H1 (cell line): ENCODE measurements at regions not wholly inside any gene's neighbourhood (a gene's known extent, or its start where the extent isn't known, plus 50 kb on each side); places are given as distances from the start of the nearest gene placed in this dataset.

Source experiments
- CTCF ChIA-PET: fragments of 300-600 bp; sonication (Branson Sonifier 250); formaldehyde crosslinking; loops from one replicate; lab custom pipeline; 2021; ENCODE audit not compliant: partially characterized antibody; lab: Charles Lee
- POLR2A ChIA-PET: fragments of 300-600 bp; sonication (Branson Sonifier 250); formaldehyde crosslinking; loops from one replicate; lab custom pipeline; 2021; ENCODE audit warnings: inconsistent platforms; ENCODE audit not compliant: partially characterized antibody; lab: Charles Lee
- DNase-seq, 2 experiments: peaks; one replicate each; pipeline versions ENCODE4 v3.0.0 to v3.0.0-alpha.2; 2010 to 2022; ENCODE audit warnings: low spot score in 2 of 2, low read depth in 1 of 2, mixed read lengths in 1 of 2
- FAIRE-seq: peaks from 2 replicates; lab custom pipeline; 2011; peaks lifted over from hg19 to GRCh38; lab: Jason Lieb, UNC
- H2AFZ ChIP-seq: 2 replicates; pipeline ENCODE4 v1.8.1; 2012; ENCODE audit warnings: low read length, inconsistent platforms
- H2AK5ac ChIP-seq: 2 replicates; pipeline ENCODE4 v1.6.1; 2013; ENCODE audit warnings: low read depth, low read length
- H2BK120ac ChIP-seq: replicated peaks from 2 replicates; pipeline ENCODE3; 2013; ENCODE audit warnings: low read depth, low read length, inconsistent platforms
- H2BK12ac ChIP-seq: 2 replicates; pipeline ENCODE4 v1.6.1; 2013; ENCODE audit warnings: low read depth, low read length
- H2BK15ac ChIP-seq: 2 replicates; pipeline ENCODE4 v1.6.1; 2013; ENCODE audit warnings: low read length
- H2BK20ac ChIP-seq: 2 replicates; pipeline ENCODE4 v1.6.1; 2013; ENCODE audit warnings: low read length
- H2BK5ac ChIP-seq: 2 replicates; pipeline ENCODE4 v1.6.1; 2013; ENCODE audit warnings: low read depth, low read length
- H3K14ac ChIP-seq: 2 replicates; pipeline ENCODE4 v1.6.1; 2013; ENCODE audit warnings: inconsistent platforms; ENCODE audit not compliant: insufficient read length
- H3K18ac ChIP-seq: 2 replicates; pipeline ENCODE4 v1.6.1; 2013; ENCODE audit warnings: low read length; ENCODE audit errors: extremely low read depth
- H3K23ac ChIP-seq: 2 replicates; pipeline ENCODE4 v1.6.1; 2013; ENCODE audit warnings: inconsistent platforms; ENCODE audit not compliant: insufficient read length
- H3K23me2 ChIP-seq: 2 replicates; pipeline ENCODE4 v1.6.1; 2013; ENCODE audit warnings: low read depth, low read length
- H3K27ac ChIP-seq: 2 replicates; pipeline ENCODE4 v1.6.1; 2011; ENCODE audit warnings: low read depth, low read length, inconsistent platforms
- H3K27me3 ChIP-seq, 4 experiments: replicated peaks in 1 of 4; 1 replicate in 1 of 4; 2 replicates in 3 of 4; pipeline versions ENCODE4 v1.6.1 to v1.8.1; 2011 to 2013; ENCODE audit warnings: low read length in 3 of 4, mild to moderate bottlenecking in 3 of 4, inconsistent platforms in 2 of 4, mixed read lengths in 2 of 4, moderate library complexity in 1 of 4; ENCODE audit not compliant: control insufficient read depth in 3 of 4, insufficient read depth in 3 of 4; ENCODE audit errors: extremely low read depth in 1 of 4
- H3K36me3 ChIP-seq, 4 experiments: 2 replicates each; pipeline versions ENCODE4 v1.6.1 to v1.8.1; 2011 to 2013; ENCODE audit warnings: mild to moderate bottlenecking in 4 of 4, low read length in 3 of 4, moderate library complexity in 2 of 4, control low read depth in 1 of 4, inconsistent platforms in 1 of 4; ENCODE audit not compliant: insufficient read depth in 4 of 4, control insufficient read depth in 2 of 4
- H3K4ac ChIP-seq: replicated peaks from 2 replicates; pipeline ENCODE3; 2013; ENCODE audit warnings: low read length, low read depth, mixed read lengths, inconsistent platforms; ENCODE audit not compliant: insufficient read length
- H3K4me1 ChIP-seq, 4 experiments: replicated peaks in 1 of 4; 1 replicate in 1 of 4; 2 replicates in 3 of 4; pipeline versions ENCODE4 v1.6.1 to v1.8.1; 2011 to 2013; ENCODE audit warnings: low read length in 3 of 4, inconsistent platforms in 2 of 4, mixed read lengths in 1 of 4; ENCODE audit not compliant: insufficient read depth in 4 of 4, control insufficient read depth in 3 of 4
- H3K4me2 ChIP-seq, 2 experiments: 2 replicates each; pipeline versions ENCODE4 v1.6.1 to v1.8.1; 2011 to 2013; ENCODE audit warnings: low read depth in 2 of 2, low read length in 2 of 2, control low read depth in 1 of 2, inconsistent platforms in 1 of 2, mild to moderate bottlenecking in 1 of 2; ENCODE audit not compliant: insufficient read depth in 1 of 2
- H3K4me3 ChIP-seq, 4 experiments: fragments of 200-600, 300-600 bp in 1 of 4; sonication (generic), shearing (Covaris generic), sonication (Bioruptor Twin) in 1 of 4; 2 replicates each; pipeline versions ENCODE4 v1.5.1 to v1.8.1; 2011 to 2016; ENCODE audit warnings: low read length in 4 of 4, low read depth in 3 of 4, control low read depth in 2 of 4, inconsistent platforms in 2 of 4, mild to moderate bottlenecking in 2 of 4, mixed read lengths in 1 of 4, moderate library complexity in 1 of 4; ENCODE audit not compliant: insufficient read depth in 2 of 4; ENCODE audit errors: extremely low read depth in 1 of 4
- H3K56ac ChIP-seq: replicated peaks from 2 replicates; pipeline ENCODE3; 2013; ENCODE audit warnings: low read depth, mild to moderate bottlenecking, mixed read lengths, low read length, inconsistent platforms; ENCODE audit not compliant: insufficient read length
- H3K79me1 ChIP-seq: 2 replicates; pipeline ENCODE4 v1.6.1; 2013; ENCODE audit warnings: low read depth, low read length, control low read depth
- H3K79me2 ChIP-seq, 2 experiments: 2 replicates each; pipeline versions ENCODE4 v1.6.1 to v1.8.1; 2012 to 2013; ENCODE audit warnings: low read length in 2 of 2, mild to moderate bottlenecking in 2 of 2, inconsistent platforms in 1 of 2; ENCODE audit not compliant: insufficient read depth in 2 of 2, control insufficient read depth in 1 of 2
- H3K9ac ChIP-seq, 4 experiments: replicated peaks in 1 of 4; 1 replicate in 1 of 4; 2 replicates in 3 of 4; pipeline versions ENCODE4 v1.6.1 to v1.8.1; 2011 to 2013; ENCODE audit warnings: low read depth in 3 of 4, low read length in 3 of 4, control low read depth in 2 of 4, mild to moderate bottlenecking in 2 of 4, moderate library complexity in 2 of 4, inconsistent platforms in 1 of 4; ENCODE audit errors: extremely low read depth in 1 of 4
- H3K9me3 ChIP-seq, 2 experiments: 2 replicates each; pipeline versions ENCODE4 v1.6.1 to v1.8.1; 2012 to 2013; ENCODE audit warnings: mild to moderate bottlenecking in 2 of 2, moderate library complexity in 2 of 2, control low read depth in 1 of 2, inconsistent platforms in 1 of 2, low read depth in 1 of 2, low read length in 1 of 2, mixed read lengths in 1 of 2; ENCODE audit not compliant: insufficient read depth in 2 of 2
- H4K20me1 ChIP-seq, 2 experiments: replicated peaks in 1 of 2; 2 replicates each; pipeline versions ENCODE3 to v1.8.1; 2011 to 2013; ENCODE audit warnings: inconsistent platforms in 2 of 2, low read length in 2 of 2, mild to moderate bottlenecking in 1 of 2; ENCODE audit not compliant: insufficient read depth in 2 of 2, control insufficient read depth in 1 of 2
- H4K5ac ChIP-seq: 2 replicates; pipeline ENCODE4 v1.6.1; 2013; ENCODE audit warnings: low read length, low read depth, mixed read lengths, inconsistent platforms; ENCODE audit not compliant: insufficient read length
- H4K8ac ChIP-seq: 2 replicates; pipeline ENCODE4 v1.8.0; 2013; ENCODE audit warnings: mild to moderate bottlenecking, moderate library complexity, low read length, inconsistent platforms; ENCODE audit not compliant: insufficient read depth; ENCODE audit errors: extremely low read depth
- H4K91ac ChIP-seq: replicated peaks from 2 replicates; pipeline ENCODE3; 2013; ENCODE audit warnings: low read length, mixed read lengths, inconsistent platforms; ENCODE audit not compliant: insufficient read length
- JUND ChIP-seq: IDR thresholded peaks from 2 replicates; pipeline ENCODE4 v1.6.1; 2011; ENCODE audit warnings: mild to moderate bottlenecking, improper control_type of control experiment, low read length
- KDM1A ChIP-seq: fragments of 200-600, 300-600 bp; sonication (generic); IDR thresholded peaks from 2 replicates; pipeline ENCODE4 v1.7.1; 2016; ENCODE audit warnings: mild to moderate bottlenecking, low read length, borderline replicate concordance
- RAD21 ChIP-seq, 2 experiments: IDR thresholded peaks in 1 of 2; conservative IDR thresholded peaks in 1 of 2; 2 replicates each; pipeline ENCODE4 v1.6.1; 2011; ENCODE audit warnings: low read depth in 2 of 2, low read length in 2 of 2, improper control_type of control experiment in 1 of 2, inconsistent platforms in 1 of 2, mild to moderate bottlenecking in 1 of 2, moderate library complexity in 1 of 2
- ZNF274 ChIP-seq: IDR thresholded peaks from 2 replicates; pipeline ENCODE4 v1.7.0; 2012; ENCODE audit warnings: low read length, borderline replicate concordance; ENCODE audit errors: extremely low read depth
- WGBS, 2 experiments: shearing (Covaris generic) in 1 of 2; methylation state at CpG; one replicate each; pipeline versions ENCODE4 v1.1.6 to v1.1.7; 2013 to 2015; ENCODE audit warnings: low lambda C conversion rate in 2 of 2, mixed read lengths in 2 of 2, inconsistent platforms in 1 of 2, low coverage in 1 of 2, missing lambda C conversion rate in 1 of 2; ENCODE audit not compliant: insufficient replicate concordance in 2 of 2, insufficient coverage in 1 of 2, insufficient read length in 1 of 2; ENCODE audit errors: extremely low coverage in 1 of 2, missing lambda C conversion rate in 1 of 2; 5-methylcytosine and 5-hydroxymethylcytosine counted together
- TF ChIP-seq, protein P1 (sequence below), 3 experiments: IDR thresholded peaks; 1 replicate in 2 of 3; 2 replicates in 1 of 3; pipeline versions ENCODE4 v1.5.1 to v1.6.1; 2011; ENCODE audit warnings: low read length in 3 of 3, mild to moderate bottlenecking in 3 of 3, inconsistent platforms in 2 of 3, low read depth in 1 of 3, moderate library complexity in 1 of 3; ENCODE audit not compliant: insufficient read depth in 1 of 3; ENCODE audit errors: control extremely low read depth in 1 of 3
- TF ChIP-seq, protein P2 (sequence below): IDR thresholded peaks from 2 replicates; pipeline ENCODE4 v1.6.1; 2012; ENCODE audit warnings: inconsistent platforms

DNA sequence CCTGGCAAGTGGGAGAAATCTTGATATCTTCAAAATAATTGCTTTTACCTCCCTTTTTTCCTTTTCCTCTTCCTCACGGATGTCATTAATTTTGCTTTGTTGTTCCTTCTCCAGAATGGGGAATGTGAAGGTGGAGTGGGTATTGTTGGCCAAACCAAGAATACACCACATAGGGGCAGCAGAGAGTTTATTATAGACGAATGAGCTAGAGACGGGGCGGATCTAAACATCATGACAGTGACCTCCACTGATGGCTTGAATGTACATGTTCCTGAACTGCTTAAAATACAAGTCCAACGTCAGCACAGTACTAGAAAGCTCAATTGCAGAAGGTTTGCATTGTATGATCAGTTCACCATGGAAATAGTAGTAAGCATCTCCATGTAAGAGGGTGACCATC, 122.3 kb upstream of the SNX19 start:
- CTCF ChIA-PET = interaction anchor here (0.6 to 6.7 kb wide), 24 partner anchors 9 to 1562 kb away, joined by 3 to 63 read pairs (median 3); no protein-coding TSS in a partner anchor
- peak; percentile 94 for FAIRE-seq

More for the DNA sequence above, 122.3 kb upstream of the SNX19 start:
- no peak overlapping the region for H2BK15ac ChIP-seq
- no peak overlapping the region for H4K5ac ChIP-seq
- no peak overlapping the region for H4K91ac ChIP-seq
- no peaks in the 10 kb centered on the region for H3K79me1 ChIP-seq
- H3K4ac ChIP-seq = no peak overlapping the region
- no peak overlapping the region for H4K8ac ChIP-seq
- no peak overlapping the region for H2BK120ac ChIP-seq
- no peak overlapping the region for H2BK5ac ChIP-seq
- no peak for DNase-seq
- no peak overlapping the region for H3K4me3 ChIP-seq
- no peaks in the 10 kb centered on the region for H3K79me2 ChIP-seq
- no peak overlapping the region for H3K14ac ChIP-seq
- no peaks in the 10 kb centered on the region for H4K20me1 ChIP-seq
- H3K4me2 ChIP-seq = no peak overlapping the region
- H3K23me2 ChIP-seq = no peaks in the 10 kb centered on the region; the same call in 1 of the 2 replicates
- no peaks in the 10 kb centered on the region for H3K27me3 ChIP-seq
- no peak overlapping the region for H3K56ac ChIP-seq
- no peak overlapping the region for H2AFZ ChIP-seq
- no peak overlapping the region for H3K9ac ChIP-seq
- no peak overlapping the region for H2BK12ac ChIP-seq
- H2BK20ac ChIP-seq = no peak overlapping the region
- no peak overlapping the region for H3K23ac ChIP-seq
- H3K9me3 ChIP-seq = no peaks in the 10 kb centered on the region
- no peak overlapping the region for H3K18ac ChIP-seq
- TF ChIP-seq, protein P1, sequence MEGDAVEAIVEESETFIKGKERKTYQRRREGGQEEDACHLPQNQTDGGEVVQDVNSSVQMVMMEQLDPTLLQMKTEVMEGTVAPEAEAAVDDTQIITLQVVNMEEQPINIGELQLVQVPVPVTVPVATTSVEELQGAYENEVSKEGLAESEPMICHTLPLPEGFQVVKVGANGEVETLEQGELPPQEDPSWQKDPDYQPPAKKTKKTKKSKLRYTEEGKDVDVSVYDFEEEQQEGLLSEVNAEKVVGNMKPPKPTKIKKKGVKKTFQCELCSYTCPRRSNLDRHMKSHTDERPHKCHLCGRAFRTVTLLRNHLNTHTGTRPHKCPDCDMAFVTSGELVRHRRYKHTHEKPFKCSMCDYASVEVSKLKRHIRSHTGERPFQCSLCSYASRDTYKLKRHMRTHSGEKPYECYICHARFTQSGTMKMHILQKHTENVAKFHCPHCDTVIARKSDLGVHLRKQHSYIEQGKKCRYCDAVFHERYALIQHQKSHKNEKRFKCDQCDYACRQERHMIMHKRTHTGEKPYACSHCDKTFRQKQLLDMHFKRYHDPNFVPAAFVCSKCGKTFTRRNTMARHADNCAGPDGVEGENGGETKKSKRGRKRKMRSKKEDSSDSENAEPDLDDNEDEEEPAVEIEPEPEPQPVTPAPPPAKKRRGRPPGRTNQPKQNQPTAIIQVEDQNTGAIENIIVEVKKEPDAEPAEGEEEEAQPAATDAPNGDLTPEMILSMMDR (IDR thresholded peaks at IDR 0.05; ENCODE audit: control extremely low read depth in 1 of 3, insufficient read depth in 1 of 3, low read depth in 1 of 3, low read length in 3 of 3) = peak in 2 of 3 experiments; percentile 59 to 68; a peak in 3 of 4 replicates
- TF ChIP-seq KDM1A = no peak
- TF ChIP-seq RAD21 (IDR thresholded peaks at IDR 0.05 in 1 of 2, conservative IDR thresholded peaks at IDR 0.05 in 1 of 2; ENCODE audit: low read depth in 2 of 2, low read length in 2 of 2) = peak; percentile 76 to 79
- TF ChIP-seq, protein P2, sequence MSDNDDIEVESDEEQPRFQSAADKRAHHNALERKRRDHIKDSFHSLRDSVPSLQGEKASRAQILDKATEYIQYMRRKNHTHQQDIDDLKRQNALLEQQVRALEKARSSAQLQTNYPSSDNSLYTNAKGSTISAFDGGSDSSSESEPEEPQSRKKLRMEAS = no peak
- no peak for TF ChIP-seq JUND
- TF ChIP-seq ZNF274 = no peak
- TF ChIP-seq, all 59 proteins: peak for 2
- POLR2A ChIA-PET = no interaction called here
- Histone ChIP-seq H2AK5ac (no peak overlapping the region), H3K4me1 (no peaks in the 10 kb centered on the region), H3K36me3 (no peaks in the 10 kb centered on the region), H3K27ac (no peak overlapping the region)
- 42% methylated on average over 5 of the region's 5 CpGs; no CpG with 5 or more reads in 1 of the 2 experiments for WGBS, 2 experiments
